ENCODE measurements at regions not wholly inside any gene's neighbourhood (a gene's known extent, or its start where the extent isn't known, plus 50 kb on each side); places are given as distances from the start of the nearest gene placed in this dataset.

GRCh38 chr10:44674536-44675386 lies 236.4 kb upstream of the TMEM72 start:
- TF ChIP-seq CTCF (IDR thresholded peaks at IDR 0.05) (no peak), POLR2A (IDR thresholded peaks at IDR 0.05) (no peak)
- no peak overlapping the region for H3K27ac ChIP-seq
- H3K4me3 ChIP-seq, result no peak overlapping the region
- no peaks in the 10 kb centered on the region for H3K27me3 ChIP-seq
- 67 to 69% methylated on average over 6 of the region's 6 CpGs for WGBS, 2 donors
- H3K9me3 ChIP-seq, result no peaks in the 10 kb centered on the region
- no peaks in the 10 kb centered on the region for H3K4me1 ChIP-seq
- no peaks in the 10 kb centered on the region for H3K36me3 ChIP-seq
- intact Hi-C loops (cut with DNase I), result no loop called here
- no peak for DNase-seq

DNA sequence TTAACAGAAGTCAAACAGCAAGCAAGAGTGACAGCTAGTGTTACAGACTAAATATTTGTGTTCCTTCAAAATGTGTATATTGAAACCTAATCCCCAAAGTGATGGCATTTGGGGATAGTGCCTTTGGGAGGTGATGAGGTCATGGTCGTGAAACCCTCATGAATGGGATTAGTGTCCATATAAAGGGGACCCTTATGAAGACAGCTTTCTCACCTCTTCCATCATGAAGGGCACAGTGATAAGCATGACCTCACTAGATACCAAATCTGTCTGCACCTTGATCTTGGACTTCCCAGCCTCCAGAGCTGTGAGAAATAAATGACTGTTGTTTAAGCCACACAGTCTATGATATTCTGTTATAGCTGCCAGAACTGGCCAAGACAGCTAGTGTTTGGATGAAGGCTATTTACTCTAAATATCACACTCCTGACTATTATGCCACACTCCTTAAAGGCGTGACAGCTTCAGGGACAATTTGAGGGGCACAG lies 235.7 kb upstream of the TMEM72 start:
- no peaks in the 10 kb centered on the region for H3K4me1 ChIP-seq
- H3K4me3 ChIP-seq, result no peak overlapping the region
- no peak overlapping the region for H3K27ac ChIP-seq
- H3K9me3 ChIP-seq, result no peaks in the 10 kb centered on the region
- DNase-seq, result no peak
- WGBS, 2 donors, result 33 to 50% methylated on average over 2 of the region's 2 CpGs
- no peaks in the 10 kb centered on the region for H3K36me3 ChIP-seq
- no peaks in the 10 kb centered on the region for H3K27me3 ChIP-seq
- TF ChIP-seq POLR2A (IDR thresholded peaks at IDR 0.05), result no peak
- intact Hi-C loops (cut with DNase I), result no loop called here

DNA sequence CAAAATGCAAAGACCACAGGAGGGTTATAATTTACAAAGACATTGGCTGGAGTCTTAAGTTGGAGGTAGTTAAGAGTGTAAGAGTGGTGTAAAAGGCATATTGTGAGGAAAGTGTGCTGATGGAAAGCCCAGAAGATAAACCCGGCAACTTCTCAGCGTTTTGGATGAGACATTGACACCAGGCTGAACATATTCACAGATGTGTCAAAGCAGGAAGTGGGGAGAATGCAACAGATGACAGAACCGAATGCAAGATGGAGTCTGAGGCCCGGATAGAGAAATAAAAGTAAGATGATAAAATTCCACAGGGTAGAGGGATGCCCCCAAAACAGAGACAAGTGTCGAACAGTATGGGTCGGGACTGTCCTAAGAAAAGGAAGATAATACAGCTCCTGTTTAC lies 230.4 kb upstream of the TMEM72 start:
- TF ChIP-seq CTCF (IDR thresholded peaks at IDR 0.05) (no peak), POLR2A (IDR thresholded peaks at IDR 0.05) (no peak)
- Histone ChIP-seq H3K36me3 (no peaks in the 10 kb centered on the region), H3K4me3 (no peak overlapping the region), H3K27ac (no peak overlapping the region), H3K27me3 (no peaks in the 10 kb centered on the region), H3K9me3 (no peaks in the 10 kb centered on the region), H3K4me1 (no peaks in the 10 kb centered on the region)
- DNase-seq, result no peak
- intact Hi-C loops (cut with DNase I), result no loop called here
- 76 to 85% methylated on average over 5 to 6 of the region's 6 CpGs for WGBS, 2 donors

DNA sequence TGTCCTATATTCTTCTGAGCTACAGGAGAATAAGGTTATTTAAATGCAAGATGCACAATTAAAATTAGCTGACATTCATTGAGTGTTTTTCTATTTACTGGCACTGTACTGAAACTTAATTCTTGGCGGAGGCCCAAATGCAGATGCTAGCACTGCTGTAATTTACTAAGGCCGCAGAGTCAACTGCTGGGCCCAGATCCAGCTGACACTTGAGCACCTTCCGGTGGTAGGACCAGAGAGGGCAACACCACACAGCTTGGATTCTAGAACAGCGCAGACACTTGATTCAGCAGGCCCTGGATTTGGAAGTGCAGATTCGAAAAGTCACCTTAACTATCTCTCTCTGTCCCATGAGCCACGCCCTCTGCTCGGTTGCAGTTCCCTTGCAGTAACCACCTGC lies 228.6 kb upstream of the TMEM72 start:
- no peaks in the 10 kb centered on the region for H3K36me3 ChIP-seq
- no peak for TF ChIP-seq POLR2A (IDR thresholded peaks at IDR 0.05)
- no peak for TF ChIP-seq CTCF (IDR thresholded peaks at IDR 0.05)
- no peak for DNase-seq
- H3K27ac ChIP-seq, result no peak overlapping the region
- 83 to 86% methylated on average over 4 to 7 of the region's 7 CpGs for WGBS, 2 donors
- no peaks in the 10 kb centered on the region for H3K27me3 ChIP-seq
- H3K9me3 ChIP-seq, result no peaks in the 10 kb centered on the region
- no peak overlapping the region for H3K4me3 ChIP-seq
- intact Hi-C loops (cut with DNase I), result no loop called here
- no peaks in the 10 kb centered on the region for H3K4me1 ChIP-seq

DNA sequence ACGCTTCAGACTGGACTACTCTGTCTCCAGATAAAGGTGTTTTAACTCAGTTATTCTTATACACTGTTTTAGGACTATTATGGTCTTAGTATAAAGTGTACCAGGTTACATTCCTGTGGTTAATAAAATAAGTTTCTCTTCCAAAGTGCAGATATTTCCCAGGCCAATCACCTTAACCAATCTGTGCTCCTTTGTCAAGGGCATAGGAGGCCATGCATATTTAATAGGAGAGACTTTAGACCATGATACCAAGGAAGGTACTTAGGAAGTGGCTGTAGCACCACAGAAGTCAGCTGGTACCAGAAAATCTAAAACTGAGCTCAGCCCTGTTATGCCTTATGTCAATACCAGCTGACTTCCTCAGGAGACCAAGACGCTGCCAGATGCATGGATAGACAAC lies 226.5 kb upstream of the TMEM72 start:
- no peak overlapping the region for H3K27ac ChIP-seq
- H3K4me3 ChIP-seq, result no peak overlapping the region
- no peaks in the 10 kb centered on the region for H3K27me3 ChIP-seq
- no peaks in the 10 kb centered on the region for H3K4me1 ChIP-seq
- WGBS, 2 donors, result 42 to 100% methylated on average over 1 of the region's 2 CpGs
- DNase-seq, result no peak
- intact Hi-C loops (cut with DNase I), result no loop called here
- TF ChIP-seq CTCF (IDR thresholded peaks at IDR 0.05) (no peak), POLR2A (IDR thresholded peaks at IDR 0.05) (no peak)
- H3K9me3 ChIP-seq, result no peaks in the 10 kb centered on the region
- H3K36me3 ChIP-seq, result no peaks in the 10 kb centered on the region

Measured in esophagus squamous epithelium (tissue), 5 donors.